NK-92 treated with Interleukin-12 subunit alpha and Interleukin-12 subunit beta, amount 100 ng/mL, for 24 hours (cell line): ENCODE measurements at regions not wholly inside any gene's neighbourhood (a gene's known extent, or its start where the extent isn't known, plus 50 kb on each side); places are given as distances from the start of the nearest gene placed in this dataset.
"Not testable (repeated sequence)": the region's sequence is repeated elsewhere in the genome, so short reads cannot be mapped to it uniquely, and the experiment has no call there.

ENCODE experiments used
- DNase-seq: peaks from one replicate; lab custom pipeline; 2025; lab: John Stamatoyannopoulos, UW

GRCh38 chr4:53866055-53866454 is 198.3 kb downstream of the CHIC2 start:
- no peak for DNase-seq

GRCh38 chr4:53865054-53865453 is 199.4 kb downstream of the CHIC2 start:
- DNase-seq = no peak

- no peak for DNase-seq
These were observed 200.6 kb downstream of the CHIC2 start for GRCh38 chr4:53863736-53864365.

GRCh38 chr4:53863158-53863557 is 201.2 kb downstream of the CHIC2 start:
- DNase-seq = no peak

GRCh38 chr4:53861856-53862610 is 202.4 kb downstream of the CHIC2 start:
- DNase-seq = no peak

- DNase-seq = no peak
These were observed 205.1 kb downstream of the CHIC2 start for GRCh38 chr4:53859305-53859704.

- no peak for DNase-seq
These were observed 205.7 kb downstream of the CHIC2 start for GRCh38 chr4:53858744-53859143.

GRCh38 chr4:53855581-53856250 is 208.7 kb downstream of the CHIC2 start:
- DNase-seq = no peak

- DNase-seq = no peak
These were observed 209.3 kb downstream of the CHIC2 start for GRCh38 chr4:53854991-53855568.

GRCh38 chr4:53852343-53852742 is 212.1 kb downstream of the CHIC2 start:
- DNase-seq = no peak

GRCh38 chr4:53847965-53848364 is 216.4 kb downstream of the CHIC2 start:
- DNase-seq = no peak

- no peak for DNase-seq
These were observed 219.9 kb downstream of the CHIC2 start for GRCh38 chr4:53844551-53844950.

GRCh38 chr4:53844133-53844532 is 220.3 kb downstream of the CHIC2 start:
- no peak for DNase-seq

- DNase-seq = no peak
These were observed 222.7 kb downstream of the CHIC2 start for GRCh38 chr4:53841711-53842110.

GRCh38 chr4:53840643-53841042 is 223.8 kb downstream of the CHIC2 start:
- DNase-seq = no peak

- DNase-seq = not testable (repeated sequence)
These were observed 231.0 kb downstream of the CHIC2 start for GRCh38 chr4:53833302-53834003.

GRCh38 chr4:53832549-53832948 is 231.9 kb downstream of the CHIC2 start:
- DNase-seq = no peak

- no peak for DNase-seq
These were observed 233.9 kb downstream of the CHIC2 start for GRCh38 chr4:53830511-53830910.

- DNase-seq = no peak
These were observed 230.0 kb upstream of the LNX1 start for GRCh38 chr4:53821179-53821851.

- no peak for DNase-seq
These were observed 226.8 kb upstream of the LNX1 start for GRCh38 chr4:53818104-53818503.

GRCh38 chr4:53816561-53816960 is 225.3 kb upstream of the LNX1 start:
- DNase-seq = no peak

- no peak for DNase-seq
These were observed 224.0 kb upstream of the LNX1 start for GRCh38 chr4:53815281-53815680.
